OCI-LY3 (cell line): ENCODE measurements at regions not wholly inside any gene's neighbourhood (a gene's known extent, or its start where the extent isn't known, plus 50 kb on each side); places are given as distances from the start of the nearest gene placed in this dataset.

Experiments used
- EZH2phosphoT487 ChIP-seq: fragments of 200-600 bp; shearing (Covaris generic); IDR thresholded peaks from 2 replicates; pipeline ENCODE4 v1.6.1; 2018; ENCODE audit warnings: antibody characterized with exemption, mixed run types, low read depth
- TF ChIP-seq, protein P1 (sequence below): fragments of 200-600, 300-600 bp; sonication (generic); IDR thresholded peaks from 2 replicates; pipeline ENCODE4 v1.5.1; 2014; ENCODE audit warnings: antibody characterized with exemption, low read length, low read depth

- TF ChIP-seq, protein P1, sequence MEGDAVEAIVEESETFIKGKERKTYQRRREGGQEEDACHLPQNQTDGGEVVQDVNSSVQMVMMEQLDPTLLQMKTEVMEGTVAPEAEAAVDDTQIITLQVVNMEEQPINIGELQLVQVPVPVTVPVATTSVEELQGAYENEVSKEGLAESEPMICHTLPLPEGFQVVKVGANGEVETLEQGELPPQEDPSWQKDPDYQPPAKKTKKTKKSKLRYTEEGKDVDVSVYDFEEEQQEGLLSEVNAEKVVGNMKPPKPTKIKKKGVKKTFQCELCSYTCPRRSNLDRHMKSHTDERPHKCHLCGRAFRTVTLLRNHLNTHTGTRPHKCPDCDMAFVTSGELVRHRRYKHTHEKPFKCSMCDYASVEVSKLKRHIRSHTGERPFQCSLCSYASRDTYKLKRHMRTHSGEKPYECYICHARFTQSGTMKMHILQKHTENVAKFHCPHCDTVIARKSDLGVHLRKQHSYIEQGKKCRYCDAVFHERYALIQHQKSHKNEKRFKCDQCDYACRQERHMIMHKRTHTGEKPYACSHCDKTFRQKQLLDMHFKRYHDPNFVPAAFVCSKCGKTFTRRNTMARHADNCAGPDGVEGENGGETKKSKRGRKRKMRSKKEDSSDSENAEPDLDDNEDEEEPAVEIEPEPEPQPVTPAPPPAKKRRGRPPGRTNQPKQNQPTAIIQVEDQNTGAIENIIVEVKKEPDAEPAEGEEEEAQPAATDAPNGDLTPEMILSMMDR, result no peak
- no peak for TF ChIP-seq EZH2phosphoT487
Measured at GRCh38 chr12:115450017-115450416, 766.0 kb upstream of the TBX3 start.
